ENCODE measurements at regions not wholly inside any gene's neighbourhood (a gene's known extent, or its start where the extent isn't known, plus 50 kb on each side); places are given as distances from the start of the nearest gene placed in this dataset.
"Not testable (repeated sequence)": the region's sequence is repeated elsewhere in the genome, so short reads cannot be mapped to it uniquely, and the experiment has no call there.

GRCh38 chr20:30593572-30593971 is 663.9 kb upstream of the DEFB115 start:
- no peak for DNase-seq

- DNase-seq: no peak
Measured at GRCh38 chr20:30594112-30594511, 663.4 kb upstream of the DEFB115 start.

DNA sequence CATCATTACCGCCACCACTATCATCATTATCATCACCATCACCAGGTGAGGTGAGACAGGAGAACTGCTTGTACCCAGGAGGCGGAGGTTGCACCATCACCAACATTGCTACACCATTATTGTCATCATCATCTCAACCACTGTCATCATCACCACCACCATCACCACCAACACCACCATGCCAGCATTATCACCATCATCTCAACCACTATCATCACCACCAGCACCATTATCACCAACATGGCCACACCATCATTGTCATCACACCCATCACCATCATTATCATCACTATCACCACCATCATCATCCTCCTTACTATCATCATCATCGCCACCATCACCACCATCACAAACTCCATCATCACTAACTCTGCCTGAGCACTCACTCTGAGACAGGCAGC is 661.8 kb upstream of the DEFB115 start:
- no peak for DNase-seq

DNA sequence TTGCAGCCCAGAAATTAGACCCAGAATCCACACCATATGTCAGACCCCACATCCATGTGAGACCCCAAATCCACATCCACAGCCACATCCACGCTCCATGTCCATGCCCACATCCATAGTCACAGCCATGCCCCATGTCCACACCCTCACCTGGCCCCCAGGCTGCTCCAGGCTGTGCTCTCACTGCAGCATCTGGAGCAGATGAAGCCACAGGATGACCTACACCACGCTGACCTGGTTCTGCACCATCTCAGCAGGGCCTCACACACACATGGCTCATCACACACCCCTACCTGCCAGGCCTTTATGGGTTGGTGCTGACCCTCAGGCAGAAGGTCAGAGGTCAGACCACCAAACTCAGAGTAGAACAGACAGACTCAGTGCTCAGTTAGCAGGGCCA is 660.0 kb upstream of the DEFB115 start:
- DNase-seq: not testable (repeated sequence)

DNA sequence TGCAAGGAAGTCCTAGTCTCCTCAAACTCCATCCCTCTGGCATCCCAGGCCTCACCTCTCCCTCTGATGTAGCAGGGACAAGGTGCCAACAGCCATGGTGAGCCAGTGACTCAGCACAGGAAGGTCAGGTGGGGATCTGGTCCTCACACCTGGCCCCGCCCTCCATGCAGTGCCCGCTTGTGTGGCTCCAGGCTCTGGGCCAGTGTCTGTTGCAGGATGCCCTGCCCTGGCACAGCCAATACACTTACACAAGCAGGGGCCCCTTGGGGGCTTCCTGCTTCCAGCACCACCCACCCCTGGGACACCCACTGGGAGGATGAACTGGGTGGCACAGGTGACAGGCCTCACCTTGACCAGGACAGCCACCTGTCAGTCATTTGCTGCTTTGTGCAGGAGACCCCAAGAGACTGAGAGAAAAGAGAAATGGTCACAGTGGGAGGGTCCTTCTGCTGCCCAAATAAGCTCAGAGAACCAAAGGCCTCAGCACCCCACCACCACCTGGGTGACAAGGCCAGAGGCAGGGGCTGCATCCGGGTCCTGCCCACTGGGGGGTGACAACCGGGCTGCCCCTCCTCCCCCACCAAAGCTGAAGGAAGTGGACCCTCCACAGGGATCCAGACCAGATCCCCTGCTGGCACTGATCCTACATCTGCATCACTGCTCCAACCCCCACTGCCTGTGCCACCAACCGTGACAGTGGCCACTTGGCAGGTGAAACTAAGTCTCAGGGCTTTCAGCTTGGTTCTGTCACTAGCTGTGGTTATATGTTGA is 658.8 kb upstream of the DEFB115 start:
- no peak for DNase-seq

DNA sequence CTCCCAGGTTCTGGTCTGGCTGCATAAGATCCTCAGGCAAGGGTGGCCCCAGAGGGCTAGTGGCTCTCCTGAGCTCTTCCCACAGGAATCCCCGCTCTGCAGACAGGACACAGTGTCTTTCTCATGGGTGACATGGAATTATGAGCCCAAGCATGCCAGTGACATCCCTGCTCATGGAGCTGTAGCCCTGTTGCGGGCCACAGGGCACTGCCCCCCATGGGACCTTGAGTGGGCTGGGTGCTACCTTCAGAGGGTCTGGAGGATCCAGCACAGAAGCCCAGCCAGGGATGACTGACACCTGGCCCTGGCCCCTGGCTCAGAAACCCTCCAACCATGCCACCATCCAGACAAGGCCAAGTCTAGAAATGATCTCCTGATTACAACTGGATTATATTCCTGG is 657.5 kb upstream of the DEFB115 start:
- DNase-seq: no peak

- DNase-seq: no peak
Measured at GRCh38 chr20:30601974-30602373, 655.5 kb upstream of the DEFB115 start.

DNA sequence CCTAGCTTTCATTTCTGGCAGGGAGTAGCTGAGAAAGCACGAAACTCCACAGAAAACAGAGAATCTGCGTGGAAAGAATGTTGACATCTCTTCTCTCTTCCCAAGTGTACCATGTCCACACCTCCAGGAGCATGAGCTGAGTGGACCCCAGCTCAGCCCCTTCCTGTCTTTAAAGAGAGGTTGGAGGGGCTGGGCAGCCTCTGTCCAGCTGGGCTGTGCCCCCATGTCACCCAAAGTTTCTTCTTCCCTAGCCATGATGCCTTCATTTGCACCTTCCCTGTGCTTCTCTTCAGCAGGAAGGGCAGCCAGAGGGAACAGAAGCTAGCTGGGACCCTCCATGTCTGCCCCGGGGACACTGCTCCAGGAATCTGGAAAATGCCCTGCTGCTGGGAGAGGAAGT is 655.0 kb upstream of the DEFB115 start:
- DNase-seq: no peak

DNA sequence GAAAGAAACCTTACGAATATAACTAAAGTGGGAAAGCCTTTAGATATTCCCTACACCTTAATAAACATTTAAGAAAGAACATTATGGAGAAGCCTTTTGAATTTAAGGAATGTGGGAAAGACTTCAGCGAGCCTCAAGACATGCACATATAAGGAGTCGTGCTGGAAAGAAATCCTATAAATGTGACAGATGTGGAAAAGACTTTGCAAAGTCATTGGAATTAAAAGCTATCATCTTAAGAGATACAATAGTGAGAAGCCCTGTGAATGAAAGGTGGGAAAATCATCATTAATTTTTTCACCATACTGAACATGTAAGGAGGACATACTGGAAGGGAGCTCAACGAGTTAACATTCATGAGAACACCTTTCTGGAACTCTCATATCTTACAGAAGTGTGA is 650.5 kb upstream of the DEFB115 start:
- no peak for DNase-seq

GRCh38 chr20:30610029-30610693 is 647.3 kb upstream of the DEFB115 start:
- no peak for DNase-seq

DNA sequence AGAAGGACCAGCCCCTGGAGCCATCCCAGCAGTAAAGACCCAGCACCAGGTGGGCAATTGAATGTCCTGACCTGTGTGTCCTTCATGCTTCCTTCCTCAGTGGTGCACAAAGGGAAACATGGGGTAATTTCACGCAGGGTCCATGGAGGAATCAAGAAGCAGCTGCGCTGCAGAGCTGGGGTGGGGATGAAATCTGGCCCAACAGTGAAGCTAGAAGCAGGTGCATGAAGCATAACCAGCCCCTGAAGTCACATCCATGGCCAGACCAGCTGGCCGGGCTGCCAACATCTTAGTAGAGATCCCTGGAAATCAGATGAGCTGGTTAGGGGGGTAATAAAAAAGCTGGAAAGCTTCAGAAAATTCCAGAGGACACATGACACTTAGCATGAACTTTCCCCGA is 646.7 kb upstream of the DEFB115 start:
- DNase-seq: no peak

GRCh38 chr20:30611239-30611984 is 646.1 kb upstream of the DEFB115 start:
- no peak for DNase-seq

DNA sequence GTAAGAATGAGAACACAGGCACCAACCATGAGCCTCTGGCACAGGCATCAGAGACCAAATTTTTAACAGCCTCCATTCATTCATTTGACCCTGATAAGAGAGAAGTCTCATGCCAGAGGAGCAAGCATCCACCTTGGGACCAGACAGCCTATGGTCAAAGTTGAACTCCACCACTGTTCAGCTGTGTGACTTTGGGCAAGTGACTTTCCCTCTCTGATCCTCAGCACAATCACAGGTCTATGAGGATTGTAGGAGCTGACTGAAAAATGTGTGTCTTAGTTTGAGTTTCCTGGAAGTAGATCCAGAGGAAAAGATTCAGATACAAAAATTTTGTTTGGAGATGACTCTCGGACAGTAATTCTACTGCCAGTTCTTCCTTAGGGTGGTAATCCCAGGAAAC is 645.1 kb upstream of the DEFB115 start:
- DNase-seq: no peak

DNA sequence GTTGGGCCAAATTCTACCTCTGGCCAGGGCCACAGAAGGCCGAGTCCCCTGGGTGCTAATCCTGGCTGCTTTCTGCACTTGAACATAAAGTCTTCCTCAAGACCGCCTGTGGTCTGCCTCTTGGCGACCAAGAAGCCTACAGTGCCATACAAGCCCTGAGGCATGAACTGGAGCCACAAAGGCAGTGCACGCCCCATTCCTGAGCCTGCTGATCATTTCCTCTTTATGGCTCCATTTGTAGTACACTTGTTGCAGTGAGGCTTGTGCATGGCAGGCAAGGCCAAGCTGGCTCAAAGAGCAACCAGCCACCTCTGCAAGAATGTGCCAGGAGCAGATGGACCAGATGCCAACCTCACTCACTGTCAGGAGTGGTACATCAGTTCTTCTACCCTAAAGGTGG is 636.1 kb upstream of the DEFB115 start:
- DNase-seq: not testable (repeated sequence)

- not testable (repeated sequence) for DNase-seq
Measured at GRCh38 chr20:30624310-30624709, 633.2 kb upstream of the DEFB115 start.

- not testable (repeated sequence) for DNase-seq
Measured at GRCh38 chr20:30629376-30629775, 628.1 kb upstream of the DEFB115 start.

DNA sequence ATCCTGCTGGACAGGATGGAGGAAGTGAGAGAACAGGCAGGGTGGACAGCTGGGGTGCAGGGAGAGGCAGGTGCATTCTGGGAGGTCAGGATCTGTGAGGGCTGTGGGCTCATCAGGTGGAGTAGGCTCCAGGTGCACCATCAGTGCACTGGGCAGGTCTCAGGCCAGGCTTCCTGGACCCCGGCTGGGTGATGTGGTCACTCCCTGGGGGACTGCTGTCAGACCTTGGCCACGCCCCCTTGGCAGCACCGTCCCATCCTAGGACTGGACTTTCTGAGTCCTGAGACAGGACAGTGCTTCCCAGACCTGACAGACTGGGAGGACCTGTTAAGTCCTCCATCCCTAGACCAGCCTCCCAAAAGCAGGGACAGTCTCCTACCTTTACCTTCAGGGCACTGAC is 626.7 kb upstream of the DEFB115 start:
- DNase-seq: no peak

- DNase-seq: not testable (repeated sequence)
Measured at GRCh38 chr20:30631261-30631789, 626.1 kb upstream of the DEFB115 start.

DNA sequence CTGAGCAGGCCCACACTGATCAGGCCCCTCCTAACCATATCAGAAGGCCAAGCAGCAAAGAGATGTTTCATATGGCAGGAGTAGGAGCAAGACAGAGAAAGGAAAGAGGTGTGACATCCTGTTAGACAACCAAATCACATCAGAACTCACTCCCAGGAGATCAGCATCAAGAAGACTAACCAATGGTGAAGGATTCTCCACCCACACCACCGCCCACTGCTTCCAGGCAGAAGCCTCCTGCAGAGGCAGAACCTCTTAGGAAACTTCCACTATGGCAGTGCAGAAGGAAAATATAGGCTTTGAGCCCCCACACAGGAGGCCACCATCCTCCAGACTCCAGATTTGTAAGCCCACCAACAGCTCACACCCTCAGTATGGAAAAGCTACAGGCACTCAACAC is 624.7 kb upstream of the DEFB115 start:
- not testable (repeated sequence) for DNase-seq

- not testable (repeated sequence) for DNase-seq
Measured at GRCh38 chr20:30641522-30641921, 615.9 kb upstream of the DEFB115 start.

DNA sequence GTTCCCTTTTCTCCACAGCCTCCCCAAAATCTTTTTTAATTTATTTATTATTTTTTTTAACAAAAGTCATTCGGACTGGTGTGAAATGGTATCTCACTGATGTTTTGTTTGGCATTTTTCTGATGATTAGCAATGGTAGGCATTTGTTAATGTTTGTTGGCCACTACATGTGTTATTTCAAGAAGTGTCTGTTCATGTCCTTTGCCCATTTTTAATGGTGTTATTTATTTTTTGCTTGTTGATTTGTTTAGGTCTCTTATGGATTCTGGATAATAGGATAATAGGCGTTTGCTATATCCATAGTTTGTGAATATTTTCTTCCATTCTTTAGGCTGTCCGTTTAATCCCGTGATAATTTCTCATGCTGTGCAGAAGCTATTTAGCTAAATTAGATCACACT is 596.5 kb upstream of the DEFB115 start:
- DNase-seq: not testable (repeated sequence)

GRCh38 chr20:30668418-30668817 is 589.0 kb upstream of the DEFB115 start:
- not testable (repeated sequence) for DNase-seq

- not testable (repeated sequence) for DNase-seq
Measured at GRCh38 chr20:30669330-30670029, 588.0 kb upstream of the DEFB115 start.
